ENCODE measurements at regions not wholly inside any gene's neighbourhood (a gene's known extent, or its start where the extent isn't known, plus 50 kb on each side); places are given as distances from the start of the nearest gene placed in this dataset.

DNA sequence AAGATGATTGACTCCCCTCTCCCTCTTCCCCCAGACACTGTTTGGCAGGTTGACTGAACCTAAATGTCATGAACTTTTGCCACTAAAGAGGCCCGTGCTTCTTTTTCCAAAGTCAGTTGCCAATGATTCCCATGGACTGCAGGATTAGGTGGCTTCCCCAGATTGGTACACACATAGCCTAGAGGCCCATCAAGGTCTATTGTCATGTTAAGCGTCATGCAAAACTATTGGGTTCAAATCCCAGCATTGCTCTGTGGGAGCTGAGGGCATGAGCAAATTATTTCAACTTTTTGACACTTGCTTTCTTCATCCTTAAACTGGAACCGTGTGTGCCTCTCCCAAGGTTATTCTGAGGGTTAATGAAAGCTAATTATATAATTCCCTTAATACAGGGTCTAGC, 430.2 kb upstream of the TBX3 start (continued):
- no peak for TF ChIP-seq JUND (IDR thresholded peaks at IDR 0.05)
- no peak for TF ChIP-seq TAF1 (conservative IDR thresholded peaks at IDR 0.05)
- no peak for TF ChIP-seq YY1 (IDR thresholded peaks at IDR 0.05)
- TF ChIP-seq SP1 (IDR thresholded peaks at IDR 0.05) = no peak
- TF ChIP-seq RXRA (IDR thresholded peaks at IDR 0.05) = no peak
- TF ChIP-seq FOXA2 (IDR thresholded peaks at IDR 0.05) = no peak
- no peak for TF ChIP-seq NR2F2 (IDR thresholded peaks at IDR 0.05)
- TF ChIP-seq FOXA1 (IDR thresholded peaks at IDR 0.05) = no peak

DNA sequence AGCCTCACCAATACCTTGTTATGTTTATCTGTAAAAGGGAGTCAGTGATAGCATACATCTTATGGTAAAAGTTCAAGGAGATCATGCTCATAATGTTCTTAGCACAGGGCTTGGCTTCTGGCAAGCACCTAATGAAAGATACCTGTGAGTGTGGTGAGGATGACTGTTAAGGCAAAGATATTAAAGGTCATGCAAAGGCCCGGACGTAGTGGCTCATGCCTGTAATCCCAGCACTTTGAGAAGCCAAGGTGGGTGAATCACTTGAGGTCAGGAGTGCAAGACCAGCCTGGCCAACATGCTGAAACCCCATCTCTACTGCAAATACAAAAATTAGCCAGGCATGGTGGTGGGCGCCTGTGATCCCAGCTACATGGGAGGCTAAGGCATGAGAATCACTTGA, 425.9 kb upstream of the TBX3 start:
- Histone ChIP-seq H3K4me3 (ENCODE audit: low read depth in 1 of 3, low read length in 3 of 3) (no peak overlapping the region), H3K36me3 (ENCODE audit: control insufficient read depth in 4 of 4, insufficient read depth in 3 of 4, low read depth in 1 of 4, low read length in 3 of 4) (no peaks in the 10 kb centered on the region), H3K27me3 (ENCODE audit: control insufficient read depth in 4 of 4, insufficient read depth in 4 of 4, low read length in 3 of 4) (no peaks in the 10 kb centered on the region), H3K9ac (ENCODE audit: low read depth in 1 of 2, low read length in 2 of 2) (no peak overlapping the region), H3K27ac (ENCODE audit: low read depth in 1 of 2, low read length in 2 of 2) (no peak overlapping the region), H3K9me3 (ENCODE audit: control insufficient read depth in 4 of 4, low read length in 3 of 4) (no peaks in the 10 kb centered on the region), H3K4me1 (ENCODE audit: control insufficient read depth in 4 of 4, insufficient read depth in 4 of 4, low read length in 3 of 4) (peaks cover 0 to 9% (median 2%) of the 10 kb centered on the region in 4 donors)
- WGBS = 90% methylated on average over 3 of the region's 3 CpGs
- no peak for DNase-seq (ENCODE audit: low spot score)
- no peak for TF ChIP-seq JUND (IDR thresholded peaks at IDR 0.05)
- no peak for TF ChIP-seq NR2F2 (IDR thresholded peaks at IDR 0.05)

DNA sequence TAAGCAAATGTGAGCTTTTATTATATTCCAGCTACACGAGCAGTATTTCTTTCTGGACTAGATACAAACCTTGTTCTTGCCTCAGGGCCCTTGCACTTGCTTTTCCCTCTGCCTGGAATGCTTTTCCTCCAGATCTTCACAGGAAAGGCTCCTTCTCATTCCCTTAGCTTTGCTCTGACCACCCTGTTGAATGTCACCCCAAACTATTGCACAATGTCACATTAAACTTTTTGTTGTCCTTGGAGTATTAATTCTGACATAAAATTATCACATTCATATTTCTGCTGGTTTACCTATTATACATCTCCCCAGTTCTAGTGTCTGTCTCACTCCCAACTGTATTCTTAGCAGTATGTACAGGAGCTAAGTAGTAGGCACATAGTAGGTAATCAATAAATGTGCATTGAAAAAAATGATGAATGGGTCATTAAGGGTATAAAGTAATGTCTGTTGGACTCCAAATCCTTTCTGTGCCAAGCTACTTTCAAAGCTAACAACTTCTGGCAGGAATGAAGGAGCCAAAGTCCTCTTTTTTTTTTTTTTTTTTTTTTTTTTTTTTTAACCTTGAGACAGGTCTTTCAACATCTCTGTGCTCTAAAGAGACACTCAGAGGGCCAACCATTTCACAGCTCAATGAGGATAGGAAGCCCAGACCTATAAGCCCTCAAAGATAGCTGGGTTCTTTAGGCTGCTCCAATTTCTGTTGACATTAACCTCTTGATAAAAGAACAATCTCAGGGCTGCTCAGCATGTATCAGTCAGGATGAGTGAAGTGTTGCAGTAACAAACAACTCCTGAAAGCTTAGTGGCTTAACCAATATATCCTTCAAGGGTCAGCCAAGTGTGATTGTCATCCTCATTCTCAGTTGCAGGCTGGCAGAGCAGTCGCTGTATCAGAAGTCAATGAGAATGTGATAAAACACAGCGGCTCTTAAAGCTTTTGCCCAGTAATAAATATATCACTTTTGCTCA, 424.4 kb upstream of the TBX3 start:
- no peak for DNase-seq (ENCODE audit: low spot score)
- Histone ChIP-seq H3K36me3 (ENCODE audit: control insufficient read depth in 4 of 4, insufficient read depth in 3 of 4, low read depth in 1 of 4, low read length in 3 of 4) (no peaks in the 10 kb centered on the region), H3K27ac (ENCODE audit: low read depth in 1 of 2, low read length in 2 of 2) (no peak overlapping the region), H3K4me1 (ENCODE audit: control insufficient read depth in 4 of 4, insufficient read depth in 4 of 4, low read length in 3 of 4) (peaks cover 0 to 9% (median 2%) of the 10 kb centered on the region in 4 donors), H3K9me3 (ENCODE audit: control insufficient read depth in 4 of 4, low read length in 3 of 4) (no peaks in the 10 kb centered on the region), H3K27me3 (ENCODE audit: control insufficient read depth in 4 of 4, insufficient read depth in 4 of 4, low read length in 3 of 4) (no peaks in the 10 kb centered on the region), H3K9ac (ENCODE audit: low read depth in 1 of 2, low read length in 2 of 2) (no peak overlapping the region), H3K4me3 (ENCODE audit: low read depth in 1 of 3, low read length in 3 of 3) (no peak overlapping the region)
- WGBS = 78% methylated on average over 3 of the region's 3 CpGs
- TF ChIP-seq NR2F2 (IDR thresholded peaks at IDR 0.05) = no peak
- no peak for TF ChIP-seq GABPA (IDR thresholded peaks at IDR 0.05 in 1 of 2, conservative IDR thresholded peaks at IDR 0.05 in 1 of 2)
- TF ChIP-seq EGR1 (IDR thresholded peaks at IDR 0.05; ENCODE audit: low read depth in 2 of 2) = no peak
- no peak for TF ChIP-seq FOXA2 (IDR thresholded peaks at IDR 0.05)
- TF ChIP-seq FOXA1 (IDR thresholded peaks at IDR 0.05) = no peak
- TF ChIP-seq HNF4G (IDR thresholded peaks at IDR 0.05) = peak; percentile 63
- peak; percentile 80 to 88 for TF ChIP-seq HNF4A (conservative IDR thresholded peaks at IDR 0.05)
- TF ChIP-seq TAF1 (conservative IDR thresholded peaks at IDR 0.05) = no peak
- TF ChIP-seq, protein P1, sequence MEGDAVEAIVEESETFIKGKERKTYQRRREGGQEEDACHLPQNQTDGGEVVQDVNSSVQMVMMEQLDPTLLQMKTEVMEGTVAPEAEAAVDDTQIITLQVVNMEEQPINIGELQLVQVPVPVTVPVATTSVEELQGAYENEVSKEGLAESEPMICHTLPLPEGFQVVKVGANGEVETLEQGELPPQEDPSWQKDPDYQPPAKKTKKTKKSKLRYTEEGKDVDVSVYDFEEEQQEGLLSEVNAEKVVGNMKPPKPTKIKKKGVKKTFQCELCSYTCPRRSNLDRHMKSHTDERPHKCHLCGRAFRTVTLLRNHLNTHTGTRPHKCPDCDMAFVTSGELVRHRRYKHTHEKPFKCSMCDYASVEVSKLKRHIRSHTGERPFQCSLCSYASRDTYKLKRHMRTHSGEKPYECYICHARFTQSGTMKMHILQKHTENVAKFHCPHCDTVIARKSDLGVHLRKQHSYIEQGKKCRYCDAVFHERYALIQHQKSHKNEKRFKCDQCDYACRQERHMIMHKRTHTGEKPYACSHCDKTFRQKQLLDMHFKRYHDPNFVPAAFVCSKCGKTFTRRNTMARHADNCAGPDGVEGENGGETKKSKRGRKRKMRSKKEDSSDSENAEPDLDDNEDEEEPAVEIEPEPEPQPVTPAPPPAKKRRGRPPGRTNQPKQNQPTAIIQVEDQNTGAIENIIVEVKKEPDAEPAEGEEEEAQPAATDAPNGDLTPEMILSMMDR (IDR thresholded peaks at IDR 0.05; ENCODE audit: low read depth, low read length, missing input control) = no peak
- TF ChIP-seq, protein P2, sequence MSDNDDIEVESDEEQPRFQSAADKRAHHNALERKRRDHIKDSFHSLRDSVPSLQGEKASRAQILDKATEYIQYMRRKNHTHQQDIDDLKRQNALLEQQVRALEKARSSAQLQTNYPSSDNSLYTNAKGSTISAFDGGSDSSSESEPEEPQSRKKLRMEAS (IDR thresholded peaks at IDR 0.05) = no peak
- TF ChIP-seq JUND (IDR thresholded peaks at IDR 0.05) = peak in 1 of 2 donors; percentile 49
- TF ChIP-seq YY1 (IDR thresholded peaks at IDR 0.05) = peak; percentile 40
- peak; percentile 40 to 49 for TF ChIP-seq RXRA (IDR thresholded peaks at IDR 0.05)
- TF ChIP-seq SP1 (IDR thresholded peaks at IDR 0.05) = peak; percentile 28
- TF ChIP-seq, protein P3, sequence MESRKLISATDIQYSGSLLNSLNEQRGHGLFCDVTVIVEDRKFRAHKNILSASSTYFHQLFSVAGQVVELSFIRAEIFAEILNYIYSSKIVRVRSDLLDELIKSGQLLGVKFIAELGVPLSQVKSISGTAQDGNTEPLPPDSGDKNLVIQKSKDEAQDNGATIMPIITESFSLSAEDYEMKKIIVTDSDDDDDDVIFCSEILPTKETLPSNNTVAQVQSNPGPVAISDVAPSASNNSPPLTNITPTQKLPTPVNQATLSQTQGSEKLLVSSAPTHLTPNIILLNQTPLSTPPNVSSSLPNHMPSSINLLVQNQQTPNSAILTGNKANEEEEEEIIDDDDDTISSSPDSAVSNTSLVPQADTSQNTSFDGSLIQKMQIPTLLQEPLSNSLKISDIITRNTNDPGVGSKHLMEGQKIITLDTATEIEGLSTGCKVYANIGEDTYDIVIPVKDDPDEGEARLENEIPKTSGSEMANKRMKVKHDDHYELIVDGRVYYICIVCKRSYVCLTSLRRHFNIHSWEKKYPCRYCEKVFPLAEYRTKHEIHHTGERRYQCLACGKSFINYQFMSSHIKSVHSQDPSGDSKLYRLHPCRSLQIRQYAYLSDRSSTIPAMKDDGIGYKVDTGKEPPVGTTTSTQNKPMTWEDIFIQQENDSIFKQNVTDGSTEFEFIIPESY (IDR thresholded peaks at IDR 0.05) = no peak
- TF ChIP-seq RAD21 (IDR thresholded peaks at IDR 0.05) = peak; percentile 33 to 46
- TF ChIP-seq, protein P4, sequence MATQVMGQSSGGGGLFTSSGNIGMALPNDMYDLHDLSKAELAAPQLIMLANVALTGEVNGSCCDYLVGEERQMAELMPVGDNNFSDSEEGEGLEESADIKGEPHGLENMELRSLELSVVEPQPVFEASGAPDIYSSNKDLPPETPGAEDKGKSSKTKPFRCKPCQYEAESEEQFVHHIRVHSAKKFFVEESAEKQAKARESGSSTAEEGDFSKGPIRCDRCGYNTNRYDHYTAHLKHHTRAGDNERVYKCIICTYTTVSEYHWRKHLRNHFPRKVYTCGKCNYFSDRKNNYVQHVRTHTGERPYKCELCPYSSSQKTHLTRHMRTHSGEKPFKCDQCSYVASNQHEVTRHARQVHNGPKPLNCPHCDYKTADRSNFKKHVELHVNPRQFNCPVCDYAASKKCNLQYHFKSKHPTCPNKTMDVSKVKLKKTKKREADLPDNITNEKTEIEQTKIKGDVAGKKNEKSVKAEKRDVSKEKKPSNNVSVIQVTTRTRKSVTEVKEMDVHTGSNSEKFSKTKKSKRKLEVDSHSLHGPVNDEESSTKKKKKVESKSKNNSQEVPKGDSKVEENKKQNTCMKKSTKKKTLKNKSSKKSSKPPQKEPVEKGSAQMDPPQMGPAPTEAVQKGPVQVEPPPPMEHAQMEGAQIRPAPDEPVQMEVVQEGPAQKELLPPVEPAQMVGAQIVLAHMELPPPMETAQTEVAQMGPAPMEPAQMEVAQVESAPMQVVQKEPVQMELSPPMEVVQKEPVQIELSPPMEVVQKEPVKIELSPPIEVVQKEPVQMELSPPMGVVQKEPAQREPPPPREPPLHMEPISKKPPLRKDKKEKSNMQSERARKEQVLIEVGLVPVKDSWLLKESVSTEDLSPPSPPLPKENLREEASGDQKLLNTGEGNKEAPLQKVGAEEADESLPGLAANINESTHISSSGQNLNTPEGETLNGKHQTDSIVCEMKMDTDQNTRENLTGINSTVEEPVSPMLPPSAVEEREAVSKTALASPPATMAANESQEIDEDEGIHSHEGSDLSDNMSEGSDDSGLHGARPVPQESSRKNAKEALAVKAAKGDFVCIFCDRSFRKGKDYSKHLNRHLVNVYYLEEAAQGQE (IDR thresholded peaks at IDR 0.05) = no peak
- TF ChIP-seq, protein P5, sequence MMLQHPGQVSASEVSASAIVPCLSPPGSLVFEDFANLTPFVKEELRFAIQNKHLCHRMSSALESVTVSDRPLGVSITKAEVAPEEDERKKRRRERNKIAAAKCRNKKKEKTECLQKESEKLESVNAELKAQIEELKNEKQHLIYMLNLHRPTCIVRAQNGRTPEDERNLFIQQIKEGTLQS (IDR thresholded peaks at IDR 0.05) = no peak

All from liver (tissue), 8 donors.